NB4 (cell line): ENCODE measurements at regions not wholly inside any gene's neighbourhood (a gene's known extent, or its start where the extent isn't known, plus 50 kb on each side); places are given as distances from the start of the nearest gene placed in this dataset.

Experiments
- DNase-seq: peaks from one replicate; pipeline ENCODE4 v3.0.0; 2010; ENCODE audit warnings: low read depth
- H3K4me3 ChIP-seq: one replicate; pipeline ENCODE4 v1.5.1; 2011; ENCODE audit warnings: mild to moderate bottlenecking, low read depth, low read length, moderate library complexity
- CTCF ChIP-seq: IDR thresholded peaks from one replicate; pipeline ENCODE4 v1.5.1; 2012; ENCODE audit warnings: low read depth, low read length
- MAX ChIP-seq: IDR thresholded peaks from 2 replicates; pipeline ENCODE4 v1.6.1; 2011; ENCODE audit warnings: low read depth, low read length
- MYC ChIP-seq: IDR thresholded peaks from 2 replicates; pipeline ENCODE4 v1.6.1; 2011; ENCODE audit warnings: low read depth, low read length
- POLR2A ChIP-seq: IDR thresholded peaks from 2 replicates; pipeline ENCODE4 v1.6.1; 2011; ENCODE audit warnings: mild to moderate bottlenecking; ENCODE audit not compliant: insufficient read length; ENCODE audit errors: extremely low read depth

GRCh38 chr4:97374526-97374925 lies 768.8 kb downstream of the STPG2 start:
- DNase-seq: no peak
- H3K4me3 ChIP-seq: no peak overlapping the region
- no peak for TF ChIP-seq CTCF
- TF ChIP-seq MYC: no peak
- no peak for TF ChIP-seq MAX
- TF ChIP-seq POLR2A: no peak

DNA sequence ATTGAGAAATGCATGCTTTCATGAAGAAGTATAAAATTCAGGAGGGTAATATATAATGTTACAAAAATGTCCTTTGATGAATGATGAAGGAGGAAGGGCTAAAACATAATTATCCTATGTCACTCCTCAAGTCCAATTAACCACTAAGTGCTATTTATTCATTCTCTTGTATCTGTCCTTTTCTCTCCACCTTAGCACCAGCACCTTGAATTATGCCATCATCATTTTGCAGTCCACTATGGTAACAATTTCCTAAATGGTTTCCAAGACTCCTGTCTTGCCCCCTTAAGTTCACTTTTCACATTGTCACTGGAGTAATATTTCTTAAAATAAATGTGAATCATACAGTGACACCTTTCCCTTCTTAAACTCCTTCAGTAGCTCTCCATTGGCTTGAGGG lies 756.3 kb downstream of the STPG2 start:
- TF ChIP-seq POLR2A (no peak), CTCF (no peak), MYC (no peak), MAX (no peak)
- no peak for DNase-seq
- no peak overlapping the region for H3K4me3 ChIP-seq

- TF ChIP-seq POLR2A: no peak
- no peak for TF ChIP-seq MAX
- TF ChIP-seq MYC: no peak
- no peak for TF ChIP-seq CTCF
- DNase-seq: no peak
Measured at GRCh38 chr4:97394653-97395052, 748.6 kb downstream of the STPG2 start.

DNA sequence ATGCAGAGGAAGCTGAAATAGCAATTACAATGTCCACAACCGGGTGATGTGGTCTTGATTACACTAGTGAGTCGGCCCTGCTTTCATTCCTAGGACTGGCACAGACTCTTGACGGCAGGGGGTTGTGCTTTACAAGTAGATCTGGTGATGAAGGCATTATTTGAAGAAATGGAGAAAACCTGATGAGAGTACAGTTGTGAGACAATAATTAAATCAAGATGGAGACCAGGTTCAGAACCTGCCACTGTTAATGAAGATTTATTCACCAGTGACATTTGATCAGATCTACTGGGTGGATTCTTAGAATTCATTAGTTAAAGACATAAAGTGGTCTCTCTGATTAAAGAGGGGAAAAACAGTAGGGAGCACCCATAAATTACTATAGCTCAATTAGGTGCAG lies 747.2 kb downstream of the STPG2 start:
- H3K4me3 ChIP-seq: no peak overlapping the region
- TF ChIP-seq POLR2A: no peak
- no peak for TF ChIP-seq CTCF
- no peak for TF ChIP-seq MYC
- TF ChIP-seq MAX: no peak
- no peak for DNase-seq

More at GRCh38 chr4:97394653-97395052, 748.6 kb downstream of the STPG2 start:
- no peak overlapping the region for H3K4me3 ChIP-seq

DNA sequence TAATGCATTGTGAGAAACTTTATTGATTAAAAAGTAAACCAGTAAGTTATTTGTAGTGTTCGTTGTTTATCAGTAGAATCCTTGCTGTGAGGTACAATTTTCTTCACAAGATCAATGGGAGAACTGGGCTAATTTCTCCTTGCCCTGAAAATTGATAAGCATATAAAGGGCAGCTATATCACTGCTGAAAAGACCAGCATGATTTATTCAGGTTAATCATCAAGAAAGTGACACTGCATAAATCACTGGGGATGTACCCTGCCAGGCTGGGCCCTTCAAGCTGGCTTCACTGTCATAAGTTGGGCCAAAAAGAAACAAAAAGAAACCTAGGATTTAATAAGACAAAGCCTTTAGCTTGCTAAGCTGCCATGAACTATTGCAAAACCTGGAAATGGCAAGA lies 746.7 kb downstream of the STPG2 start:
- no peak overlapping the region for H3K4me3 ChIP-seq
- no peak for DNase-seq

More for the DNA sequence above, 746.7 kb downstream of the STPG2 start:
- no peak for TF ChIP-seq POLR2A
- no peak for TF ChIP-seq MYC
- TF ChIP-seq CTCF: no peak
- no peak for TF ChIP-seq MAX
